IMR-90 (cell line): ENCODE measurements at regions not wholly inside any gene's neighbourhood (a gene's known extent, or its start where the extent isn't known, plus 50 kb on each side); places are given as distances from the start of the nearest gene placed in this dataset.

ENCODE experiments used
- ATAC-seq: fragments of 200-7000 bp; cut with Tn5 transposase; 2 replicates; pipeline ENCODE4 v1.9.1; 2020; ENCODE audit warnings: low read depth, mild to moderate bottlenecking, moderate library complexity
- BruUV-seq: library from RNA; stranded (reverse); fragments of 400-500 nt; replicated peaks from 2 replicates; lab custom pipeline; 2021; lab: Mats Ljungman, UMichigan
- CTCF ChIA-PET: fragments of 300-600 bp; formaldehyde crosslinking; extraction: SDS; loops from one replicate; lab custom pipeline; 2021; ENCODE audit warnings: antibody characterized with exemption; lab: Yijun Ruan, JAX
- POLR2A ChIA-PET: fragments of 300-600 bp; sonication (Branson Sonifier 250); formaldehyde crosslinking; loops from one replicate; lab custom pipeline; 2022; ENCODE audit warnings: antibody characterized with exemption; ENCODE audit not compliant: unreplicated experiment; lab: Charles Lee
- DNase-seq: peaks from one replicate; pipeline ENCODE4 v3.0.0; 2013
- H2AFZ ChIP-seq: replicated peaks from 2 replicates; pipeline ENCODE3; 2013; ENCODE audit warnings: low read length, mild to moderate bottlenecking; ENCODE audit not compliant: poor library complexity
- H2AK5ac ChIP-seq: 2 replicates; pipeline ENCODE4 v1.6.1; 2013; ENCODE audit warnings: low read depth, low read length, inconsistent platforms
- H2AK9ac ChIP-seq: replicated peaks from 2 replicates; pipeline ENCODE3; 2013; ENCODE audit warnings: mild to moderate bottlenecking, low read depth, low read length, moderate library complexity; ENCODE audit not compliant: poor library complexity
- H2BK120ac ChIP-seq: 2 replicates; pipeline ENCODE4 v1.6.1; 2013; ENCODE audit warnings: low read depth, low read length, inconsistent platforms
- H2BK15ac ChIP-seq: 3 replicates; pipeline ENCODE4 v1.6.1; 2013; ENCODE audit warnings: low read depth, low read length, inconsistent platforms
- H2BK20ac ChIP-seq: 2 replicates; pipeline ENCODE4 v1.6.1; 2013; ENCODE audit warnings: low read depth, mild to moderate bottlenecking, inconsistent platforms, low read length, moderate library complexity
- H2BK5ac ChIP-seq: 2 replicates; pipeline ENCODE4 v1.6.1; 2013; ENCODE audit warnings: mild to moderate bottlenecking, low read depth, low read length, inconsistent platforms; ENCODE audit not compliant: poor library complexity, severe bottlenecking
- H3K14ac ChIP-seq: replicated peaks from 2 replicates; pipeline ENCODE4 v1.6.1; 2013; ENCODE audit warnings: low read depth, low read length, inconsistent platforms
- H3K18ac ChIP-seq: 2 replicates; pipeline ENCODE4 v1.6.1; 2013; ENCODE audit warnings: low read depth, low read length, control low read depth
- H3K23ac ChIP-seq: 2 replicates; pipeline ENCODE4 v1.6.1; 2013; ENCODE audit warnings: low read depth, low read length, inconsistent platforms
- H3K27ac ChIP-seq: 2 replicates; pipeline ENCODE4 v1.5.1; 2013; ENCODE audit warnings: mild to moderate bottlenecking, control low read depth, low read length; ENCODE audit not compliant: insufficient read depth
- H3K27me3 ChIP-seq: 2 replicates; pipeline ENCODE4 v1.6.1; 2013; ENCODE audit warnings: low read length; ENCODE audit not compliant: control insufficient read depth, insufficient read depth
- H3K36me3 ChIP-seq: 2 replicates; pipeline ENCODE4 v1.6.1; 2013; ENCODE audit warnings: low read length, mixed read lengths; ENCODE audit not compliant: control insufficient read depth, insufficient read depth
- H3K4ac ChIP-seq: 2 replicates; pipeline ENCODE4 v1.6.1; 2013; ENCODE audit warnings: low read depth, low read length, inconsistent platforms
- H3K4me1 ChIP-seq: 2 replicates; pipeline ENCODE4 v1.6.1; 2013; ENCODE audit warnings: low read length, mixed read lengths; ENCODE audit not compliant: control insufficient read depth, insufficient read depth
- H3K4me2 ChIP-seq: 2 replicates; pipeline ENCODE4 v1.6.1; 2013; ENCODE audit warnings: low read depth, mild to moderate bottlenecking, control low read depth, low read length, moderate library complexity
- H3K4me3 ChIP-seq: 2 replicates; pipeline ENCODE4 v1.5.1; 2013; ENCODE audit warnings: low read depth, mild to moderate bottlenecking, control low read depth, low read length, moderate library complexity; ENCODE audit not compliant: insufficient read depth
- H3K56ac ChIP-seq: 2 replicates; pipeline ENCODE4 v1.6.1; 2013; ENCODE audit warnings: low read length, inconsistent platforms; ENCODE audit not compliant: insufficient read depth; ENCODE audit errors: extremely low read depth
- H3K79me1 ChIP-seq, 2 experiments: 2 replicates each; pipeline ENCODE4 v1.6.1; 2013; ENCODE audit warnings: low read length in 2 of 2, inconsistent platforms in 1 of 2, low read depth in 1 of 2
- H3K9ac ChIP-seq: 2 replicates; pipeline ENCODE4 v1.6.1; 2013; ENCODE audit warnings: low read depth, low read length, control low read depth
- H3K9me1 ChIP-seq: 2 replicates; pipeline ENCODE4 v1.6.1; 2013; ENCODE audit warnings: low read length, inconsistent platforms; ENCODE audit not compliant: insufficient read depth
- H3K9me3 ChIP-seq: 2 replicates; pipeline ENCODE4 v1.6.1; 2013; ENCODE audit warnings: low read length; ENCODE audit not compliant: control insufficient read depth, insufficient read depth
- H4K20me1 ChIP-seq: 2 replicates; pipeline ENCODE4 v1.6.1; 2013; ENCODE audit warnings: low read length, inconsistent platforms; ENCODE audit not compliant: insufficient read depth
- H4K5ac ChIP-seq: 2 replicates; pipeline ENCODE4 v1.6.1; 2013; ENCODE audit warnings: mild to moderate bottlenecking, low read depth, low read length, control low read depth
- H4K8ac ChIP-seq, 2 experiments: 2 replicates each; pipeline ENCODE4 v1.6.1; 2013; ENCODE audit warnings: low read depth in 2 of 2, low read length in 2 of 2, control low read depth in 1 of 2, inconsistent platforms in 1 of 2
- H4K91ac ChIP-seq: 2 replicates; pipeline ENCODE4 v1.6.1; 2013; ENCODE audit warnings: low read depth, low read length, inconsistent platforms; ENCODE audit not compliant: insufficient read depth
- BHLHE40 ChIP-seq: fragments of 150-350 bp; IDR thresholded peaks from 2 replicates; pipeline ENCODE4 v1.6.1; 2016; ENCODE audit warnings: mild to moderate bottlenecking, low read depth, low read length
- CEBPB ChIP-seq: IDR thresholded peaks from 2 replicates; pipeline ENCODE4 v1.6.1; 2012; ENCODE audit warnings: low read depth, low read length, improper control_type of control experiment
- CHD1 ChIP-seq: IDR thresholded peaks from 2 replicates; pipeline ENCODE4 v1.6.1; 2012; ENCODE audit warnings: low read depth, low read length, improper control_type of control experiment
- FOS ChIP-seq: fragments of 150-350 bp; IDR thresholded peaks from 2 replicates; pipeline ENCODE4 v1.6.1; 2016; ENCODE audit warnings: low read depth, low read length
- MAFK ChIP-seq: IDR thresholded peaks from 2 replicates; pipeline ENCODE4 v1.6.1; 2012; ENCODE audit warnings: low read depth, low read length, improper control_type of control experiment
- MAZ ChIP-seq: IDR thresholded peaks from 2 replicates; pipeline ENCODE4 v1.6.1; 2012; ENCODE audit warnings: low read depth, mild to moderate bottlenecking, low read length, improper control_type of control experiment, moderate library complexity, borderline replicate concordance
- MXI1 ChIP-seq: IDR thresholded peaks from 2 replicates; pipeline ENCODE4 v1.6.1; 2012; ENCODE audit warnings: low read depth, mild to moderate bottlenecking, low read length, moderate library complexity, borderline replicate concordance
- NFE2L2 ChIP-seq: fragments of 150-350 bp; IDR thresholded peaks from 2 replicates; pipeline ENCODE4 v1.6.1; 2016; ENCODE audit warnings: low read depth, mild to moderate bottlenecking, low read length
- POLR2A ChIP-seq: IDR thresholded peaks from 2 replicates; pipeline ENCODE4 v1.6.1; 2012; ENCODE audit warnings: mild to moderate bottlenecking, low read depth, low read length
- RAD21 ChIP-seq: IDR thresholded peaks from 2 replicates; pipeline ENCODE4 v1.6.1; 2012; ENCODE audit warnings: low read length, improper control_type of control experiment
- RCOR1 ChIP-seq: IDR thresholded peaks from 2 replicates; pipeline ENCODE4 v1.6.1; 2012; ENCODE audit warnings: mild to moderate bottlenecking, low read length, improper control_type of control experiment; ENCODE audit not compliant: insufficient replicate concordance
- RFX5 ChIP-seq: IDR thresholded peaks from 2 replicates; pipeline ENCODE4 v1.8.0; 2012; ENCODE audit warnings: low read depth, mild to moderate bottlenecking, low read length, moderate library complexity
- SMC3 ChIP-seq: fragments of 150-350 bp; IDR thresholded peaks from 2 replicates; pipeline ENCODE4 v1.6.1; 2016; ENCODE audit warnings: low read depth, mild to moderate bottlenecking, antibody characterized with exemption, low read length, moderate library complexity
- WGBS, 2 experiments: methylation state at CpG; one replicate each; pipeline versions ENCODE4 v1.1.5 to v1.1.7; 2013; ENCODE audit warnings: missing lambda C conversion rate in 2 of 2; ENCODE audit not compliant: insufficient read length in 1 of 2; ENCODE audit errors: extremely low coverage in 2 of 2; 5-methylcytosine and 5-hydroxymethylcytosine counted together
- dilution Hi-C: fragments of 300-500 bp; cut with HindIII; formaldehyde crosslinking; loops from one replicate; pipeline ENCODE4 v1.14.3; 2018; ENCODE audit warnings: low sequenced_read_pairs; ENCODE audit not compliant: unreplicated experiment
- in situ Hi-C: fragments of 300-500 bp; cut with MboI; formaldehyde crosslinking; loops from 3 replicates; pipeline ENCODE4 v1.14.3; 2019; ENCODE audit warnings: low sequenced_read_pairs, inconsistent platforms, mixed read lengths
- intact Hi-C: fragments of 100-400 bp; cut with micrococcal nuclease; formaldehyde crosslinking; loops from 2 replicates; pipeline ENCODE4 v1.10.0; 2022
- TF ChIP-seq, protein P1 (sequence below): conservative IDR thresholded peaks from 2 replicates; pipeline ENCODE4 v1.5.1; 2012; ENCODE audit warnings: mild to moderate bottlenecking, low read depth, low read length, improper control_type of control experiment
- TF ChIP-seq, protein P2 (sequence below): fragments of 150-350 bp; IDR thresholded peaks from 2 replicates; pipeline ENCODE4 v1.6.1; 2017; ENCODE audit warnings: mild to moderate bottlenecking, antibody characterized with exemption, low read length, low read depth
- TF ChIP-seq, protein P3 (sequence below): fragments of 150-350 bp; IDR thresholded peaks from 2 replicates; pipeline ENCODE4 v1.6.1; 2016; ENCODE audit warnings: low read depth, mild to moderate bottlenecking, low read length, moderate library complexity, borderline replicate concordance

DNA sequence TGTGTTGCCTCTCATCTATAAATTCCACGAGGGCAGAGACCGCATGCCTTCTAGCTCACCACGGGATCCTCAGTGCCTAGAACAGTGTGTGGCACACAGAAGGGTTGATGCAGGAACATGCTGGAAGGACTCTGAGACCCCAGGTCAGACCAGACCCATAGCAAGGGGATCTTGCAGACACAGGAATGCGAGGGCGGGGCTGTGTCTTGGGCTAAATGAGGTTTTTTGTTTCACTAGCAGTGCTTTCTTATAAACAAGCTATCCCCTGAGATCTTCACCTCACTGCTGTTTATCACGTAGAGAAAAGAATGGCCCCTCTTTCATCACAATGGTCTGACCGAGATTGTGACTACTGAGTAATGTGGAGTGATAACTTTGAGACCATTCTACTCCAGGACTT is 122.4 kb downstream of the IRX2 start:
- Histone ChIP-seq H3K14ac (no peak overlapping the region), H3K4me1 (no peaks in the 10 kb centered on the region), H3K9me3 (peaks cover 34% of the 10 kb centered on the region), H3K9ac (no peak overlapping the region), H3K36me3 (no peaks in the 10 kb centered on the region), H3K79me1 (no peaks in the 10 kb centered on the region), H3K18ac (no peak overlapping the region), H2BK120ac (no peak overlapping the region), H4K8ac (no peak overlapping the region), H2AFZ (no peak overlapping the region), H3K23ac (no peak overlapping the region), H4K20me1 (no peaks in the 10 kb centered on the region), H2AK5ac (no peak overlapping the region), H3K27me3 (no peaks in the 10 kb centered on the region), H2AK9ac (no peak overlapping the region), H4K91ac (no peak overlapping the region), H4K5ac (no peak overlapping the region), H3K56ac (no peak overlapping the region), H2BK15ac (no peak overlapping the region), H3K4me2 (no peak overlapping the region), H2BK5ac (no peak overlapping the region), H3K4me3 (no peak overlapping the region), H3K4ac (no peak overlapping the region), H3K27ac (no peak overlapping the region), H3K9me1 (no peaks in the 10 kb centered on the region), H2BK20ac (no peak overlapping the region)
- TF ChIP-seq, protein P1, sequence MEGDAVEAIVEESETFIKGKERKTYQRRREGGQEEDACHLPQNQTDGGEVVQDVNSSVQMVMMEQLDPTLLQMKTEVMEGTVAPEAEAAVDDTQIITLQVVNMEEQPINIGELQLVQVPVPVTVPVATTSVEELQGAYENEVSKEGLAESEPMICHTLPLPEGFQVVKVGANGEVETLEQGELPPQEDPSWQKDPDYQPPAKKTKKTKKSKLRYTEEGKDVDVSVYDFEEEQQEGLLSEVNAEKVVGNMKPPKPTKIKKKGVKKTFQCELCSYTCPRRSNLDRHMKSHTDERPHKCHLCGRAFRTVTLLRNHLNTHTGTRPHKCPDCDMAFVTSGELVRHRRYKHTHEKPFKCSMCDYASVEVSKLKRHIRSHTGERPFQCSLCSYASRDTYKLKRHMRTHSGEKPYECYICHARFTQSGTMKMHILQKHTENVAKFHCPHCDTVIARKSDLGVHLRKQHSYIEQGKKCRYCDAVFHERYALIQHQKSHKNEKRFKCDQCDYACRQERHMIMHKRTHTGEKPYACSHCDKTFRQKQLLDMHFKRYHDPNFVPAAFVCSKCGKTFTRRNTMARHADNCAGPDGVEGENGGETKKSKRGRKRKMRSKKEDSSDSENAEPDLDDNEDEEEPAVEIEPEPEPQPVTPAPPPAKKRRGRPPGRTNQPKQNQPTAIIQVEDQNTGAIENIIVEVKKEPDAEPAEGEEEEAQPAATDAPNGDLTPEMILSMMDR, result no peak
- TF ChIP-seq RAD21, result no peak
- TF ChIP-seq CEBPB, result no peak
- TF ChIP-seq RFX5, result no peak
- TF ChIP-seq BHLHE40, result no peak
- TF ChIP-seq MAFK, result no peak
- no peak for TF ChIP-seq MAZ
- TF ChIP-seq MXI1, result no peak
- TF ChIP-seq, protein P2, sequence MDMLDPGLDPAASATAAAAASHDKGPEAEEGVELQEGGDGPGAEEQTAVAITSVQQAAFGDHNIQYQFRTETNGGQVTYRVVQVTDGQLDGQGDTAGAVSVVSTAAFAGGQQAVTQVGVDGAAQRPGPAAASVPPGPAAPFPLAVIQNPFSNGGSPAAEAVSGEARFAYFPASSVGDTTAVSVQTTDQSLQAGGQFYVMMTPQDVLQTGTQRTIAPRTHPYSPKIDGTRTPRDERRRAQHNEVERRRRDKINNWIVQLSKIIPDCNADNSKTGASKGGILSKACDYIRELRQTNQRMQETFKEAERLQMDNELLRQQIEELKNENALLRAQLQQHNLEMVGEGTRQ, result no peak
- no peak for TF ChIP-seq CHD1
- no peak for TF ChIP-seq POLR2A
- no peak for TF ChIP-seq FOS
- TF ChIP-seq NFE2L2, result no peak
- TF ChIP-seq RCOR1, result no peak
- no peak for TF ChIP-seq SMC3
- TF ChIP-seq, protein P3, sequence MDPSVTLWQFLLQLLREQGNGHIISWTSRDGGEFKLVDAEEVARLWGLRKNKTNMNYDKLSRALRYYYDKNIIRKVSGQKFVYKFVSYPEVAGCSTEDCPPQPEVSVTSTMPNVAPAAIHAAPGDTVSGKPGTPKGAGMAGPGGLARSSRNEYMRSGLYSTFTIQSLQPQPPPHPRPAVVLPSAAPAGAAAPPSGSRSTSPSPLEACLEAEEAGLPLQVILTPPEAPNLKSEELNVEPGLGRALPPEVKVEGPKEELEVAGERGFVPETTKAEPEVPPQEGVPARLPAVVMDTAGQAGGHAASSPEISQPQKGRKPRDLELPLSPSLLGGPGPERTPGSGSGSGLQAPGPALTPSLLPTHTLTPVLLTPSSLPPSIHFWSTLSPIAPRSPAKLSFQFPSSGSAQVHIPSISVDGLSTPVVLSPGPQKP, result no peak
- ATAC-seq (no peak), DNase-seq (no peak)
- ChIA-PET CTCF (no interaction called here), POLR2A (no interaction called here)
- in situ Hi-C loops, result no loop called here
- WGBS, 2 experiments, result 50% methylated on average over 2 of the region's 7 CpGs; no CpG with 5 or more reads in 1 of the 2 experiments
- intact Hi-C loops, result no loop called here
- dilution Hi-C loops, result no loop called here
- BruUV-seq, result no TSS peak
